ENCODE measurements at regions not wholly inside any gene's neighbourhood (a gene's known extent, or its start where the extent isn't known, plus 50 kb on each side); places are given as distances from the start of the nearest gene placed in this dataset.
"Not testable (repeated sequence)": the region's sequence is repeated elsewhere in the genome, so short reads cannot be mapped to it uniquely, and the experiment has no call there.

DNA sequence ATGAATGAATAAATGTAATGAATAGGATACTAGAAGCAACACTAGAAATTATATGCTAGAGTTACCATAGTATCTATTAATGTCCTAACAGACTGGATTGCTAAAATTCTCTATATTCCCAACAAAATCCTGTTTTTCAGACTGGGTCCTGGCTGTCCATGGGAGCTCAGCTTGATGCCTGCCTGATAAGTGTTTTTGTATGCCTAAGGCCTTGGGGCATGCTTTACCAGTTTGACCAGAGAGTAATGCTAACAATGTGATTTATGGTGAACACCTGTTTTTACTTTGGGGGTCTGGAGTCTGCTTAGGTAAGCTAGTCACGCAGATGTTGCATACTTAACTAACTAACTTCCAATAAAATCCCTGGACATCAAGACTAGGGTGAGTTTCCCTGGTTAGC, 318.8 kb upstream of the DEPDC1 start:
- no peak for FAIRE-seq

DNA sequence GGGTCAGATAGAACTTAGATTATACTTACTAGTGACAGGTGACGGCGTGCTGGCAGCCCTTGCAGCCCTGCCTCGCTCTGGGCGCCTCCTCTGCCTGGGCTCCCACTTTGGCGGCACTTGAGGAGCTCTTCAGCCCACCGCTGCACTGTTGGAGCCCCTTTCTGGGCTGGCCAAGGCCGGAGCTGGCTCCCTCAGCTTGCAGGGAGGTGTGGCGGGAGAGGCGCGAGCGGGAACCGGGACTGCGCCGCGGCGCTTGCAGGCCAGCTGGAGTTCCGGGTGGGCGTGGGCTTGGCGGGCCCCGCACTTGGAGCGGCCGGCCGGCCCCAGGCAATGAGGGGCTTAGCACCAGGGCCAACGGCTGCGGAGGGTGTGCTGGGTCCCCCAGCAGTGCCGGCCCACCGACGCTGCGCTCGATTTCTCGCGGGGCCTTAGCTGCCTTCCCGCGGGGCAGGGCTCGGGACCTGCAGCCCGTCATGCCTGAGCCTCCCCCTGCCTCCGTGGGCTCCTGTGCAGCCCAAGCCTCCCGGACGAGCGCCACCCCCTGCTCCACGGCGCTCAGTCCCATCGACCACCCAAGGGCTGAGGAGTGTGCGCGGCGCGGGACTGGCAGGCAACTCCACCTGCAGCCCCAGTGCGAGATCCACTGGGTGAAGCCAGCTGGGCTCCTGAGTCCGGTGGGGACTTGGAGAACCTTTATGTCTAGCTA, 320.8 kb upstream of the DEPDC1 start:
- not testable (repeated sequence) for FAIRE-seq; DNase-seq (ENCODE audit: insufficient read length)

More for the DNA sequence above, 318.8 kb upstream of the DEPDC1 start:
- TF ChIP-seq TAF1 (IDR thresholded peaks at IDR 0.05; ENCODE audit: borderline replicate concordance, low read depth, low read length) (no peak), POLR2A (IDR thresholded peaks at IDR 0.05; ENCODE audit: low read depth, low read length) (no peak), POLR2AphosphoS5 (IDR thresholded peaks at IDR 0.05; ENCODE audit: low read depth, low read length) (no peak)
- DNase-seq (ENCODE audit: insufficient read length): no peak

DNA sequence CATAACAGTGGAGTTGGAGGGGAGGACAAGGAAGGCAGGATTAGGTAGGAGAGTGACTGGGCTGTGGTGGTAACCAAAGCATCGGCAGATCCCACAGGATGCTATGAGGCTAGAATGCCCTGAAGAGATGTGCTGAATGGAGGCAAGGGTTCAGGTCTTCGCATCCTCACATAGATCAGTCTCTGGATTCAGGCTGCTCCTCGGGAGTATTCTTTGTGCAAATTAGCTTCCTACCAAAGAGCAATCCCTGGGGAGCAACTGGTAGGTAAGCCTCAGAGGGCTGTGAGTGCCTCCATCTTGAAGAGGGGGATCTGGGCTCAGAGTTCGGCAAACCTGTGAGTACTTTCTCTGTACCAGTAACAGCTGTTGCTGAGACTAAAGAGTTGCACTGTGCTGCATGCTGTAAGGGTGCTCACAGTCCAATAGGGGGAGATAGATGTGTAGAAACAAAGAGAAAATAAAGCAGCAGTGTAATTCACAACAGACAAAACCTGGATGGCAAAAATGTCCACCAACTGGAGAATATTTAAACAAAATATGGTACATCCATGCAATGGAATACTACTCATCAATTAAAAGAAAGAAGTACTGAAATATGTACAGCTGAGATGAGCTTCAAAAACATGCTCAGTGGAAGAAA, 322.4 kb upstream of the DEPDC1 start:
- DNase-seq (ENCODE audit: insufficient read length): no peak
- TF ChIP-seq POLR2A (IDR thresholded peaks at IDR 0.05; ENCODE audit: low read depth, low read length) (no peak), POLR2AphosphoS5 (IDR thresholded peaks at IDR 0.05; ENCODE audit: low read depth, low read length) (no peak), TAF1 (IDR thresholded peaks at IDR 0.05; ENCODE audit: borderline replicate concordance, low read depth, low read length) (no peak)
- no peak for FAIRE-seq

DNA sequence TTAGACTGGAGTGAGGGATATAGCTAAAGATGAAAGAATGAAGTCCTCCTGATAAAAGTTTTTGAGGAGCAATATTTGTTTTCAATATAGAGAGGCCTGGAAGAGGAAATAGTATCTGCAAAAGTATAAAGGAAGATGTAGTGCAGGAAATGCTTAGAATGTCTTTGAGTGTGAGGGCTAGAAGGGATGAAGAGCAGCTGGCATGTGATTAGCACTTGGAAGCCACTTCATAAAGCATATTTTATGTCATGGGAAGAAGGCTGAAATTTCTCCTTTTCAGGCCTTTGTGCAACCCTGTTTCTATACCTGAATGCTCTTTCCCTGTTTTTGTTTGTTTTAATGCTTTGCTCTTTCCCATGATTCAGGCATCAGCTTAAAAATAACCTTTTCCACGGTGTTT, 323.3 kb upstream of the DEPDC1 start:
- FAIRE-seq: no peak
- no peak for DNase-seq (ENCODE audit: insufficient read length)
- TF ChIP-seq POLR2AphosphoS5 (IDR thresholded peaks at IDR 0.05; ENCODE audit: low read depth, low read length) (no peak), POLR2A (IDR thresholded peaks at IDR 0.05; ENCODE audit: low read depth, low read length) (no peak), TAF1 (IDR thresholded peaks at IDR 0.05; ENCODE audit: borderline replicate concordance, low read depth, low read length) (no peak)

DNA sequence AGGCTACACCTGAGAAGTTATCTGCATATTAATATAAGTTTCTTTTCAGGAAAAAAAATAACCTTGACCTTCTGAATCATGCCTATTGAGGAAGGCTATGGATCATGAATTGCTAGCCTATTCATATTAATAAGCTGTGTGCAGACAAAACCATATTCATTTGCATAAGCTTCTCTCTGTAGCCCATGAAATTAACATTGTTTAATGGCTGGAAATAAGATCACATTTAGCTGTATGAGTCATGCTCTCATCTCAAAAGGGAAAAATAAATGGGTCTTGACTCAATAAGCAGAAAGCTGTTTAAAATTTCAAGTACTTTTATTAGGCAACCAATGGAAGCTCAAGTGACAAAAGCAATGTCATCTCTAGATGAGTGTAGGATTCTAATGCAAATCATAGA, 330.0 kb upstream of the DEPDC1 start:
- no peak for FAIRE-seq

DNA sequence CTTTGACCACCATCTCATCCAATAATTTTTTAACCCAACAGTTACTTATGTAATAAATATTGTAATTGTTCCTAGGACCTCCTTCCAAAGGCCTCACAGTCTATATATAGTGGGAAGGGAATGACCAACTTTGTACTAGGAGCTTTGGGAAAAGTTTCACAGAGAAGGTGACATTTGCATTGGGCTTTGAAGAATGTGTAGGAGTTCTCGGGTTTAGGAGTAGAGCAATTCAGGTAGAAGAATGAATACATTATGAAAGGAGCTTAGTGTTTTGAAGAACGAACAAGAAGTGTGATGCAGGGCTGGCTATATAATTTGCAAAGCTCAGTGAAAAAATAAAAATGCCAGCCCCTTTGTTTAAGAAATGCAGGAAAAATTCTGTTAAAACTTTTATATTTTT, 330.4 kb upstream of the DEPDC1 start:
- no peak for FAIRE-seq
- DNase-seq (ENCODE audit: insufficient read length): no peak
- TF ChIP-seq POLR2AphosphoS5 (IDR thresholded peaks at IDR 0.05; ENCODE audit: low read depth, low read length) (no peak), POLR2A (IDR thresholded peaks at IDR 0.05; ENCODE audit: low read depth, low read length) (no peak), TAF1 (IDR thresholded peaks at IDR 0.05; ENCODE audit: borderline replicate concordance, low read depth, low read length) (no peak)

More for the DNA sequence above, 330.0 kb upstream of the DEPDC1 start:
- TF ChIP-seq TAF1 (IDR thresholded peaks at IDR 0.05; ENCODE audit: borderline replicate concordance, low read depth, low read length) (no peak), POLR2A (IDR thresholded peaks at IDR 0.05; ENCODE audit: low read depth, low read length) (no peak), POLR2AphosphoS5 (IDR thresholded peaks at IDR 0.05; ENCODE audit: low read depth, low read length) (no peak)
- no peak for DNase-seq (ENCODE audit: insufficient read length)

DNA sequence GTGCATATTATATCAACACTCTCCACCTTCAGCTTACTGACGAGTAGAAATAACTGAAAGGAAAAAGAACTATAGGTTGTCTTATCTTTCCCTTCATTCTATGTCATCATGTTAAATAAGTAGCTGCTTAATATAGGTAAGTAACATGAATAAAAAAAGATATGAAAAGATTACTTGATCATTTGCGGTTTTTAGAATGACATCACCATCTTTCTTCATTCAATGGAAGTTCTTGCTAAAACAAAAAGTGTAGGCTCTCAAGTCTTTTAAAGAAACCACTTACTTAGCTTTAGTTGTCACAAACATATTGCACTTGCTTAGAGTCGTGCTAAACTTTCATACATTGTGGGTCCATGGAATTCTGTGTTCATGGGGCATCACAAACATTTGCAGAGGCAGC, 331.1 kb upstream of the DEPDC1 start:
- no peak for DNase-seq (ENCODE audit: insufficient read length)
- FAIRE-seq: no peak
- TF ChIP-seq POLR2A (IDR thresholded peaks at IDR 0.05; ENCODE audit: low read depth, low read length) (no peak), TAF1 (IDR thresholded peaks at IDR 0.05; ENCODE audit: borderline replicate concordance, low read depth, low read length) (no peak), POLR2AphosphoS5 (IDR thresholded peaks at IDR 0.05; ENCODE audit: low read depth, low read length) (no peak)

DNA sequence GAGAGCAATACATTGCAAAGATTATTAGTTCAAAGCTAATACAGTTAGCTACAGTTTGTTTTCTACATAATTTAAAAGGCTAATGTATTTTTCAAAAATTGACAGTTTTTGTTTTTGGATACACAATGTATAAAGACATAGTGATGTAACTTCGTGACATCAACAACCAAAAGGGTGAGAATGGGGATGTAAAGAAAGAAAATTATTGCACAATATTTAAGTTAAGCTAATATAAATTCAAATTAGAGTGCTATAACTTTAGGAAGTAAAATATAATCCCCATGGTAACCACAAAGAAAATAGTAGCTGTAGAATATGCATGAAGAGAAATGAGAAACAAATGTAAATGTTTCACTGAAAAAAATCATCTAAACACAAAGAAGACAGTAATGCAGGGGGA, 334.4 kb upstream of the DEPDC1 start:
- DNase-seq (ENCODE audit: insufficient read length) (no peak), FAIRE-seq (no peak)
- TF ChIP-seq TAF1 (IDR thresholded peaks at IDR 0.05; ENCODE audit: borderline replicate concordance, low read depth, low read length): no peak
- no peak for TF ChIP-seq POLR2AphosphoS5 (IDR thresholded peaks at IDR 0.05; ENCODE audit: low read depth, low read length)
- no peak for TF ChIP-seq POLR2A (IDR thresholded peaks at IDR 0.05; ENCODE audit: low read depth, low read length)

DNA sequence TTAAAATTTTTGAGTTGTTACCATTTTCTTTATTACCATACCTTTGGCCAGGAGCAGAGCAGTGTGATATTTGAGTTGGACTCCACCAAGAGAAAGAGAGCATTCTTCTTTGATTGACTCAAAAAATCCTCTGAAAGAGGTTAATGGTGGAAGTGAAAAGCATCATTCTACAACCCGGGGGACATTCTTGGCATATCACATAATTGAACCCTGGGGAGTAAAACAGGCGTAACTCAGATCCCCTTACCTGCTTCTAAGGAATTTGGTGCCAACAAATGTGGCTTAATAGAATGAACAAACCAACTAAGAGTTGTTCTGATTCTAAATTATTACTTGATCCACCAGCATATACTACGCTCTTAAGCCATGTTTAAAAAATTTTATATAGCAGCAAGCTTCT, 351.1 kb upstream of the DEPDC1 start:
- TF ChIP-seq POLR2AphosphoS5 (IDR thresholded peaks at IDR 0.05; ENCODE audit: low read depth, low read length) (no peak), POLR2A (IDR thresholded peaks at IDR 0.05; ENCODE audit: low read depth, low read length) (no peak), TAF1 (IDR thresholded peaks at IDR 0.05; ENCODE audit: borderline replicate concordance, low read depth, low read length) (no peak)
- DNase-seq (ENCODE audit: insufficient read length) (no peak), FAIRE-seq (no peak)

DNA sequence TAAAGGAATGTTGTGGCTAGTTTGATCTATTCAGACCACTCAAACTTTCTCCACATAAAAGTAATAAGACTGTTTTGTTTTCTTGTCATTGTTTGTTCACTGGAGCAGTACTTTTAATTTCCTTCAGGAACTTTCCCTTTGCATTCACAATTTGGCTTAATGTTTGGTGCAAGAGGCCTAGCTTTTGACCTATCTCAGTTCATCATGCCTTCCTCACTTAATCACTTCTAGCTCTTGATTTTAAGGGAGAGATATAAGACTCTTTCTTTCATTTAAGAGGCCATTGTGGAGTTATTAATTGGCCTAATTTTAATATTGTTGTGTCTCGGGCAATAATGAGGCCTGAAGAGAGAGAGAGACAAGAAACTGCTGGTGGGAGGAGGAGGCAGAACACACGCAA, 371.7 kb upstream of the DEPDC1 start:
- FAIRE-seq (no peak), DNase-seq (ENCODE audit: insufficient read length) (no peak)
- TF ChIP-seq TAF1 (IDR thresholded peaks at IDR 0.05; ENCODE audit: borderline replicate concordance, low read depth, low read length) (no peak), POLR2AphosphoS5 (IDR thresholded peaks at IDR 0.05; ENCODE audit: low read depth, low read length) (no peak), POLR2A (IDR thresholded peaks at IDR 0.05; ENCODE audit: low read depth, low read length) (no peak)

DNA sequence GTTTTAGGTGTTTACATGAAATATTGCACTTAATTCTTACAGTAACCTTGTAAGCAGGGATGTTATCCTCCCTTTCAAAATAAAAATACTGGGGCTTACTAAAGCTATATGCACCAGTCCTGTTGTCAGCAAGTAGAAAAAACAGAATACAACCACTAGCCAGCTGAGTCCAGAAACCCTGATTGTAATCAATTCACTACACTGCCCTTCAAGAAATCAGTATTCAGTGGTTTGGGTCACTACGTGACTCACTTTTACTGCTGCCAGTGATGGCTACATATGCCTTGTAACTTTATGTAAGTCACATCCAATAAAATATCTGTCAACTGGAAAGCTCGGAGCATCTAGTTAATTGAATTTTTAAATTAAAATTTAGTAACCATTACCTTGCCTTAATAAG, 376.3 kb upstream of the DEPDC1 start:
- FAIRE-seq (no peak), DNase-seq (ENCODE audit: insufficient read length) (no peak)
- TF ChIP-seq POLR2A (IDR thresholded peaks at IDR 0.05; ENCODE audit: low read depth, low read length) (no peak), TAF1 (IDR thresholded peaks at IDR 0.05; ENCODE audit: borderline replicate concordance, low read depth, low read length) (no peak), POLR2AphosphoS5 (IDR thresholded peaks at IDR 0.05; ENCODE audit: low read depth, low read length) (no peak)

DNA sequence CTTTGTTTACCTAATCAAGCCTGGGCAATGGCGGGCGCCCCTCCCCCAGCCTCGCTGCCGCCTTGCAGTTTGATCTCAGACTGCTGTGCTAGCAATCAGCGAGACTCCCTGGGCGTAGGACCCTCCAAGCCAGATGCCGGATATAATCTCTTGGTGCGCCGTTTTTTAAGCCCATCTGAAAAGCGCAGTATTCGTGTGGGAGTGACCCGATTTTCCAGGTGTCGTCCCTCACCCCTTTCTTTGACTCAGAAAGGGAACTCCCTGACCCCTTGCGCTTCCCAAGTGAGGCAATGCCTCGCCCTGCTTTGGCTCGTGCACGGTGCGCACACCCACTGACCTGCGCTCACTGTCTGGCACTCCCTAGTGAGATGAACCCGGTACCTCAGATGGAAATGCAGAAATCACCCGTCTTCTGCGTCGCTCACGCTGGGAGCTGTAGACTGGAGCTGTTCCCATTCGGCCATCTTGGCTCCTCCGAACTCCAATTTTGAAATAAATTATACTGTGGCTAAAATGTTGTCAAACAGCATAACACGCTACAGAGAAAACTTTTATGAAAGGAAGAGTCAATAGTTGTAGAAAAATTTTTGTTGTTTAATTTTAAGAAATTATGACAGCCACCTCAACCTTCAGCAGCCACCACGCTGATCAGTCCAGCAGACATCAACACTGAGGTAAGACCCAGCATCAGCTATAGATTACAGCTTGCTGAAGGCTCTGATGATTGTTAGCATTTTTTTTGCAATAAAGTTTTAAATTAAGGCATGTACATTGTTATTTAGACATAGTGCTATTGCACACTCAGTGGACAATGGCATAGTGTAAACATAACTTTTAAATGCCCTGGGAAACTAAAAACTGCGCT, 384.7 kb upstream of the DEPDC1 start:
- not testable (repeated sequence) for DNase-seq (ENCODE audit: insufficient read length); FAIRE-seq

Data from GM12892 (cell line).